Hindlimb muscle (tissue), 1 donor: ENCODE measurements at regions not wholly inside any gene's neighbourhood (a gene's known extent, or its start where the extent isn't known, plus 50 kb on each side); places are given as distances from the start of the nearest gene placed in this dataset.
"Not testable (repeated sequence)": the region's sequence is repeated elsewhere in the genome, so short reads cannot be mapped to it uniquely, and the experiment has no call there.

ENCODE experiments used
- DNase-seq: peaks from one replicate; pipeline ENCODE4 v3.0.0-alpha.2; 2013

DNA sequence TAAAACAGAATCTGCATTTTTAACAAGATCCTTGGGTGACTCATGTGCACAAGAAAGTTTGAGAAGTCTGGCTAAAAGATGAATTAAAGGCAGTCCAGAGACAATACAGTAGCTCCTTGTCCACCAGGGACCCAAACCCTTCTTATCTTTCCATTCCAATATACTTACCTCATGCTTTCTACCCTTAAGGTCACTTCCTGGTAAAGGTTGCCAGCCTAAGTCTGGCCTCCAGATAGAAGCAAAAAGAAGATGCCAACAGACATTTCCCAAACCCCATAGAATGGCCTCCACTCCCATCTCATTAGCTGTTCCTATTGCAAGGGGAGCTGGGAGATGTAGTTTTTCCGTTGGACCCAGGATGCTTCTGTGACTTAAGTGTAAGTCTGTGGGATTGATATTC lies 101.4 kb upstream of the XYLT1 start:
- DNase-seq, result no peak

DNA sequence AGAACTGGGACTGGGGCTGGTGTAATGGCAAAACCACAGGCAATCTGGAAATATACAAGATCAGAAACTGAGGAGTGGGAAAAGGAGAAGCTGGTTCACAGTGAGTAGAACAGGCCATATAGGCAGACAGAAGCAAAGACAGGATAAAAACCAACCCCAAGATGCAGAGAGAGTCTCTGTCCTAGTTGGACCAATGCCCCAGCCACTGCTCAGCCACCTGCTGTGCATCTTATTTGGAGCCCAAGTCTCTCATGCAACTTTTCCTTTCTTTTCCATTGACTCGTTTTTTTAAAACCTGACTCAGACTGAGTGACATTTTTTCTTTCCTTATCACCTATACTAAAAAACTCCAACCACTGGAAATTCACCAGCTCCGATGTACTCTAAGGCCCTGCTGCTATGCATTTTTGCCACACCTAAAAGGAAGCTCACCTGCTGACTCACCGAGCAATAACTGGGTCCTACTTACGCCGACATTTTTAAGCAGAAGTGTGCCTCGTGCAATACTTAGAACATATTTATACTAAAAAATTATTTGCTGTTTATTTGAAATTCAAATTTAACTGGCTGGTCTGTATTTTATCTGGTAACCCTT lies 100.8 kb upstream of the XYLT1 start:
- DNase-seq, result no peak

DNA sequence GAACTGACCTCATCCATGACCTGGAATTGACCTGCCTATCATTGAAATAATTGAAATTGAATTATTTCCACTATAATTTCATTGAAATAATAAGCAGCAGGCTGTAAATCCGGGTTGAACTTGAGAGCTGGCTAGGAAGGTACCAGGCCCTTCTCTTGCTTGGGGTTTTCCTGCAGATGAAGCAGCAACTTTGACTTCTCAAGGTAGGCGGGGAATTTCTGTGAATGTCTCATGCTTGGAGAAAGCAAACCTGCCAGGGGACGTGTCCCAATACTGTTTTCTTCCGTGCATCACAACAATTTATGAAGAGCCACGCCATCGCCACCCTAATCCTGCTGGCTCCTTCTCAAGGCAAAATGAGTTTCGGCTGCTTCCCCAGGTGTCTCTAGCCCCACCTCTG lies 97.5 kb upstream of the XYLT1 start:
- no peak for DNase-seq

DNA sequence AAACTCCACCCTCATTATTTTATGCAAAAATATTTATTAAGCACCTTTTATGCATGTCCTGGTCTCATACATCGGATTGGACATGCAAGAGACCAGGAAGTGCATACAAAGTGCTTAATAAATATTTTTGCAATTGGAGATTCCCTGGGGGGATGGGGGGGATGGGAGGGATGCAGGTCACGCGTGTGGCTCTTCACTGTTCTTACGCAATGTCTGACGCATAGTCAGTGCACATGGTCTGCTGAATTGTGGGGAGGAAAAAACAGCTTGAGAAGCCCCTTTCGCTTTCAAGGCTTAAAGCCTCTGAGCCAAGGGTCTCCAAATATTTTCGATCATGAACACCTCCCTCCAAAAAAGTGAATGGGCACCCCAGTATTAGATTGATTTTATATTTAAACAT lies 96.7 kb upstream of the XYLT1 start:
- no peak for DNase-seq

DNA sequence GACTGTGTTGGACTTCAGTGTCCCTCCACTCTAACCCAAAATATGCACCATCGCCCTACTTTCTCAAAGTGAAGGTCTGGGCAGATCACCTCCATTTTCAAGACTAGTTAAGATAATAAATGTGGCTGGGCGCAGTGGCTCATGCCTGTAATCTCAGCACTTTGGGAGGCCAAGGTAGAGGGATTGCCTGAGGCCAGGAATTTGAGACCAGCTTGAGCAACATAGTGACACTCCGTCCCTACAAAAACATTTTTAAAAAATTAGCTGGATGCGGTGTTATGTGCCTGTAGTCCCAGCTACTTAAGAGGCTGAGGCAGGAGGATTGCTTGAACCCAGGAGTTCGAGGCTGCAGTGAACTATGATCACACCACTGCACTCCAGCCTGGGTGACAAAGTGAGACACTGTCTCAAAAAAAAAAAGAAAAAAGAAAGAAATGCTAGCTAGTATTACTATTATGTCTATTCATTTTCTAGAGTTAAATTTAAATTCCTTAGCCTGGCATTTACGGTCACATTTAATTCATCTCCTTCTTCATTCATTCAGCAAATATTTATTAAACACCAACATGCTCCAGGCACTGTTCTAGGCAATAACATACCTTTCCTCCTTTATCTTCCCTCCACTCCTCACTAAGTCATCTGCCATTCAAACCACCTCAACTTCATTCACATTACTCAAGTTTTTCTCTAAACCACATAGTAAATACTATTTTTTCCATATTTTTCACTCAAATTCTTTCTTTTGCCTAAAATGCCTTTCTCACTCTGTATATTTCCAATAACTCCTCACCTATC lies 96.1 kb upstream of the XYLT1 start:
- DNase-seq, result no peak

DNA sequence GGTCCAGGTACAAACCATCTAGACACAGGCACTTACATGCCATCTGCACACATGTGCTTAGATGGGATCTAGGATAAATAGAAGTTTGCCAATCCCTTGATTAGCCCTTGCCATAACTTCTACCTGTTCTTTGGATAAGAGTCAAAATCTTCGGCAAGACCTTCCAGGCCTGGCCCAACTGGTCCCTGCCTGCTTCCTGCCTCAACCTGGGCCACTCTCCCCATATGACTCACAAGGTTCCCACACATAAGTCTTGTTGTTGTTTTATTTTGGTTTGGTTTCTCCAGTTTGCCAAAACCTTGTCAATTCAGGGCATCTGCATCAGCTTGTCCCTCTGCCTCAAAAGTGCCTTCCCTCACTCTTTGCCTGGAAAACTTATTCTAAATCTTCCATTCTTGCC lies 95.3 kb upstream of the XYLT1 start:
- no peak for DNase-seq

DNA sequence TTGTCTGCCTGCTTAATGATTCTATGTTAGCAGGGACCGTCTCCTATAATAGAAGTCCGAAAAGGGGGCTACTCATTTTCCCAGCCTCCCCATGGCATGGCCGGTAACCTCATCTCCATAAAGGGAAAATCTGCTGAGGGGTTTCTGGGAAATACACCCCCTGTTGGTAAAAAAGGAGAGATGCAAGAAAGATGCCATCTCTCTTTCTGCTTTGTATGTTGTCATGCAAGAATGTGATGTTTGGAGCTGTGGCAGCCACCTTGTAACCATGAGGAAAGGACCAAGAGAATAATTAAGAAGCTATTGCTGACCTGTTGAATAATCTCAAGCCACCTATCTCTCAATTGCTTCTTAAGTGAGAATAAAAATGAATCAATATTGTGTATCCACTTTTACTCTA lies 94.8 kb upstream of the XYLT1 start:
- DNase-seq, result no peak

DNA sequence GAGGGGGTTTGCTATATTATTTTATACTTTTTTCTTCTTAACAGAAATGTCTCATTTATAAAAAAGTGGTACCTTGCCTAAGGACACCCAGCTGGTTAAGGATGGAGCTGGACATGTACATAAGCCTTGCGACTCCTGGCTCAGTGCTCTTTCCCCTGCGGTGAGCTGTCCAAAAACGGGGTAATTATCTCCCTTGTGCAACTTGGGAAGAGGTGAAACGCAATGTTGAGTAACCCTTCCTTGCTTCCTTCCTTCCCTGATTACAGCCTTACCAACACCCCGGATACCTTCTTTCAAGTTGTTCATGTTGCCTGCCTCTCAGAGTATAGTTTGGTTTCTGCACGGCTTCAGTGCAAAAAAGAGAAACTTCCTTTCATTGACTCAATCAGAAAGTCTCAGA lies 94.1 kb upstream of the XYLT1 start:
- DNase-seq, result no peak

DNA sequence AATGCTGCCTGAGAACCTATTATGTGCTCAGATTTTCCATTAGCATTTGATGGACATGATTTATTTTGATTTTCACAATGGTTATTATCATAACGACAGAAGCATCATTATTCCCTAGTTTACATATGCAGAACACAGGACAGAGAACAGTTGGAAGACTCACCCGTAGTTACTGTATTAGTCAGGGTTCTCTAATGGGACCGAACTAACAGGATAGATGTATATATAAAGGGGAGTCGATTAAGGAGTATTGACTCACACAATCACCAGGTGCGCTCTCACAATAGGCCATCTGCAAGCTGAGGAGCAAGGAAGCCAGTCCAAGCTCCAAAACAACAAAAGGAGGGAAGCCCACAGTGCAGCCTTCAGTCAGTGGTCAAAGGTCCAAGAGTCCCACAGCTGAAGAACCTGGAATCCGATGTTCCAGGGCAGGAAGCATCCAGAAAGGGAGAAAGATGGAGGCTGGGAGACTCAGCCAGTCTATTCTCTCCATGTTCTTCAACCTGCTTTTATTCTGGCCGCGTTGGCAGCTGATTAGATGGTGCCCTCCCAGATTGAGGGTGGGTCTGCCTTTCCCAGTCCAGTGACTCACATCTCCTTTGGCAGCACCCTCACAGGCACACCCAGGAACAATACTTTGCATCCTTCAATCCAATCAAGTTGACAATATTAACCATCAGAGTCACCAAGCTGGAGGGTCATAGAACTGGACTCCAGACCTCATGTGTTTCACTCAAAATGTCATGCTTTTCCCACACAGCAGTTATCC lies 92.7 kb upstream of the XYLT1 start:
- DNase-seq, result no peak

DNA sequence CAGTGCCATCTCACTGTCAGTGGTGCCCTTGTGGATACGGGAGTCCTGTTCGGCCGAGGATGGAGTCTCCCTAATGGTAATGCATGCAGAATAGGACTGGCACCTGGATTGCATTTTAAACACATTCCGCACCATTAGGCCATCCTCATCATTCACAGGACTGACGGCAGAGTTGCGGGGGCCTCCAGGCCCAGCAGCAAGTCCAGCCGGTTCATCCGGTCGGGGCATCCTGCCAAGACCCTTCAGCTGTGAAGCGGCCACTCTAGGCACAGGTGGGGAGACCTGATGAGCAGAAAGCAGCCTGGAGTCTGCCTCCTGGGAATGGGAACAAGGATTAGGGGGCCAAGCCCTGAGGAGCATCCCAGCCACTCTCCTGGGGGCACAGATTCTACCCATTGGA lies 90.3 kb upstream of the XYLT1 start:
- no peak for DNase-seq

DNA sequence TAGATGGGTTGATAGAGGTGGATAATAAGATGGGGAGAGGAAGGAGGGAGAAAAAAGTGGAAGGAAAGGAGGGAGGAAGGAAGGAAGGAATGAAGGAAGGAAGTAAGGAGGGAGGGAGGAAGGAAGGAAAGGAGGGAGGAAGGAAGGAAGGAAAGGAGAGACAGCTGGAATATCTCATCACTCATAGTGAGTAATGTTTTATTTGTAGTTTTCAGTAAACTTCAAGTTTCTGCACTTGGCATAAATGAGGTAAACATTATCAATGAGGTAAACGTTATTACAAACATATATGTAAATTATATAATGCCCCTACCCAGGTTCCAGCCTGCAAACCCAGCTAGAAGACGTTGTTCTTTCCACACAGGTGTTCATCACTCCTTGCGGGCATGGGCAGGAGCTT lies 89.8 kb upstream of the XYLT1 start:
- no peak for DNase-seq

DNA sequence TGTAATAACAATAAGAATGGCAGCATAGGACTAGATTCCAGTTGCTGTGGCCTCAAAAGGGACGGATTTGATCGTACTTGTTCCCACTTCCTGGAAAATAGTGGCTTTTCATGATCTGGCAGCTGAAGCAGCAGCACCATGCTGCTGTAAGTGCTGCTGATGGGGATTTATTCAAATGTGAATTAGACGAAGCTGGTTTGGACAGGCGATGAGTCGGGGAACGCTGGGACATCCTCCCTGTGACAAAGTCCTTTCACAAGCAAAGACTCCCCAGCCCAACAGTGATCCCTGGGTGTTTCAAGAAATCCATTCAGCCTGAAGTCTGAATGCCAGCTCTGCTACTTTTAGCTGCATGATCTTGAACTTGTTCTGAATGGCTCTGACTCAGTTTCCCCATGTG lies 88.6 kb upstream of the XYLT1 start:
- no peak for DNase-seq

DNA sequence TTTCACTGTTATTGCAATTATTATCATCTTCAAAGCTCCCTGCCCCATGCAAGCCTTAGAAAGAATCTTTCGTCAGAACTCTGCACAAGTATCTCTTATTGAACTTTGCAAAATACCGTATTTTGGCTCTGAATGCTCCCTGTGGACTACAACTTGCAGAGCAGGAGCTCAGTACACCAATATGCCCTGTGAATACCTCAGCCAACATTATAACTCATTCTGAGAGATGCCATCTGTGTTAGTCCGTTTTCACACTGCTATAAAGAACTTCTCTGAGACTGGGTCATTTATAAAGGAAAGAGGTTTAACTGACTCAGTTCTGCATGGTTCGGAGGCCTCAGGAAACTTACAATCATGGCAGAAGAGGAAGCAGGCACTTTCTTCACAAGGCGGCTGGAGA lies 87.2 kb upstream of the XYLT1 start:
- no peak for DNase-seq

DNA sequence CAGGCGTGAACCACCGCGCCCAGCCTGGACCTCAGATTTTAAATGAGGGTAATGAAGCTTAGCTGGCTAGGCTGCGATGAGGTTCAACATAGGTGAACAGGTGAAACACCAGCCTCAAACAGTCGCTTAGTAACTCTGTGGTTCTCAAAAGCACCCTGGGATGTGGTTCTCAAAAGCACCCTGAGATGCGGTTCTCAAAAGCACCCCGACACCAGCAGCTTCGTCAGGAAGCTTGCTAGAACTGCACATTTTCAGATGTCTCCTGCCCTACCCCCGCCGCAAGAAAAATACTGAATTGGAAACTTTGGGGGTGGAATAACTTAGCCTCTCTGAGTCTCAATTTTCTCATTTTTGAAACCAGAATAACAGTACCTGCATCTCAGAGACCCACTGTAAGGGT lies 86.7 kb upstream of the XYLT1 start:
- DNase-seq, result no peak

DNA sequence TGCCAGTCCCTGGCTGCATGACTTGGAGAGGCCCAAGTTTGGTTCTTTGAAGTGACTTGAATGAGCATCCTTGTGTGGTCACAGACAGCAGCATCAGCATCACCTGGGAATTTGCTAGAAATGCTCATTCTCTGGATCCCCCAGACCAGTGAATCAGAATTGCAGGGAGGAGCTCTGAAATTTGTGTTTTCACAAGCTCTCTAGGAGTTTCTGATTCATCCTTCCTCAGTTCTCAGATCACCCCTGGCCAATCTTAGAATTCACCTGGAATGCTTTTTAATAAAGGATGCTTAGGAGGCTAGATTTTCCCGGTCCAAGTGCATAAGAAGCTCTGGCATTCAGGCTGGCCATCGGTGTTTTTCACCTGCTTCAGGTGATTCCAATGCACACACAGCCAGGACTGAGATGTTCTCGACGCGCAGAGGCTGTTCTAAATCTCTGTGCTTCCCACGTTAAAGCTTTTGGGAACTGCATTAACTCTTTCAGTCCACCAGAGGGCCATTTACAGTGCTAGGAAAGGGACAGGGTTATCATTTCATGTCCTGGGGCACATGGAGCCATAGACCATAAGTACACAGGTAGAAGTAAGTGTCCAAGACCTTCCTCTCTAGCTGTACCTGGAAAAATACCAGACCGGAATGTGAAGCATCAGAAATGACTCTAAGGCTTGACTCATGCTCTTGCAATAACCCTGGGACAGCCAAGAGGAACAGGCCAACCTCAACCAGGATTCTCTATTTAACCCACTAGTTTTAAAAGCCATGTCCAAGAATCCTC lies 85.7 kb upstream of the XYLT1 start:
- DNase-seq, result no peak

DNA sequence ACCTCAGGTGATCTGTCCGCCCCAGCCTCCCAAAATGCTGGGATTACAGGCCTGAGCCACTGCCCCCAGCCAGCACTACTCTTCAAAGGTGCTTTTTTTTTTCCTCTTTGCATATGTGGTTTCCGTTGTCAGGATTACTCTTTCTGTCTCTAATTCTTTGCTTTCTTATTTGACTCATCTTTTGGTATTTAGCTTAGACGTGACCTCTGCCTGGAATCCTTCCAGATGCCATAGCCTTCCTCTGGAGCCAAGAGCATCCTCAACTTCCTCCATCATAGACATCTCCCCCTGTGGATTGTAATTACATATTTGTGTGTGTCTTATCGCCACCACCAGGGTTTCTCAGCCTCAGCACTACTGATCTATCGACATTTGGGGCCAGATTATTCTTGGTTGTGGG lies 84.4 kb upstream of the XYLT1 start:
- DNase-seq, result no peak

DNA sequence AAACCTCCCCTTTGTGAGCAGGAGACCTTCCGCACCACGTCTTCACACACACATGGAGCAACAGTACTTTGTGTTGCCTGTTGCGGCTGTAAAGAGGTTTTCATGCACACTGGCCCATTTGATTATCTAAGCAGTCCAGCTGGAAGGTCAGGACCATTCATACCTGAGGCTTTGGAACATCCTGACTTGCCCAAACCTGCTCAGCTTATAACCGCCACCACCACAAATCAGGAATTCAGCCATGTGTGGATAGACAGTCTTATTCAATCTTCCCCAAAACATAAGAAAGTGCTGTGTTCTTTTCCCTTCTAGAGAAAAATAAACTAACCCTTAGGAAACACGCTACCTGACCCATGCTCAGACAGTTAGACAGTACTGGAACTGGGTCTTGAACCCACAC lies 81.6 kb upstream of the XYLT1 start:
- no peak for DNase-seq

DNA sequence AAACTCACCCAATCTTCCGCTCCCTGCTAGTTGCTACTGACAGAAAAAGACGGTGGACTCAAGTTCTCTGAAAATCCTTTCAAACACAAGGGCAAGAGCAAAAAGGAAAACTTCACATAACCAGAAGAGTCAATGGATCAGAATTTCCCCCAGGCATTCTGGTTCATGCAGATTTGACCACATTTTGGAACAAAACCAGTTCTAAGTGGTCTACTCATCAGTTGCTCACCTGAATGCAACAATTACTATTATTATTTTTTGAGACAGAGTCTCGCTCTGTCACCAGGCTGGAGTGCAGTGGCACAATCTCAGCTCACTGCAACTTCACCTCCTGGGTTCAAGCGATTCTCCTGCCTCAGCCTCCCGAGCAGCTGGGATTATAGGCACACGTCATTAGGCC lies 80.9 kb upstream of the XYLT1 start:
- not testable (repeated sequence) for DNase-seq

DNA sequence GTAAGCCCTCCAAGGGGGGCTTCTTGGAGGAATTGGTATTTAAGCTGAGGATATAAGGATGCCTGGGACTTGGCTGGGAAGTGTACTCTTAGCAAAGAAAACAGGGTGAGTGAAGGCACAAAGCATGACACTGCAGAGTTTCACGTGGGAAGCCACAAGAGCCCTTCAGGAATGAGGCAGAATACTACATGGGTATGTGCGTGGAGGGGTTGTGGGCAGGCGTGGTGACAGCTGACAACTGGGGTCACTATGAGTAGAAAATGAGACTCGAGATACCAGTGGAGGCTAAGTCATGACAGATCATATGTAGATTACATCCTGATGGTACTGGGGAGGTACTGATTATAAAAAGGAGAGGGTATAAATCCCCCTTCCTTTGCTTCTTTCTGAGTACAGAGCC lies 78.1 kb upstream of the XYLT1 start:
- DNase-seq, result no peak

DNA sequence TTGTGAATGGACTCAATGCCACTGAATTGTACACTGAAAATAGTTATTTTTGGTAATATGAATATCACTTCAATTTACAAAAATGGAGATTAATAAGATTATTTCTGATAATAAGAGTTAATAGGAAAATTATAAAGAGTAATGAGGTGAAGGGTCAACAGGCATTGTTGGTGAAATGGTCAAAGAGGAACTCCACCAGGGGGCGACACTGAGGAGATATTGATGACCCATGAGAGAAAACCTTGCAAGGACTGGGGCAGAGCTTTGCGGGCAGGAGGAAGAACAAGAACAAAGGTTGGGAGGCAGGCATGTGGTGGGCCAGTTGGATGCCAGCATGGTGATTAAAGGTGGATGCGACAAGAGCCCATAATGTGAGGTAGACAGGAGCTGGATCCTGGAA lies 74.0 kb upstream of the XYLT1 start:
- DNase-seq, result no peak

DNA sequence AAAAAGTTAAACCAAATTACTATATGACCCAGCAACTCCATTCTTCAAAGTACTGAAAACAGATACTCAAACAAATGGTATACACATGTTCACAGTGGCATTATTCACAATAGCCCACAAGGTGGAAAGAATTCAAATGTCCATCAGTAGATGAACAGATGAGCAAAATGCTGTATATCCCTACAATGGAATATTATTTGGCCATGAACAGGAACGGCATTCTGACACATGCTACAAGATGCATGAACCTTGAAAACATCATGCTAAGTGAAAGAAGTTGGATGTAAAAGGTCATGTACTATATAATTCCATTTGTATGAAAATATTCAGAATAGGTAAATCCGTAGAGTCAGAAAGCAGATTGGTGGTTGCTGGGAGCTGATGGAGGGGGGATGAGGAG lies 73.5 kb upstream of the XYLT1 start:
- no peak for DNase-seq

DNA sequence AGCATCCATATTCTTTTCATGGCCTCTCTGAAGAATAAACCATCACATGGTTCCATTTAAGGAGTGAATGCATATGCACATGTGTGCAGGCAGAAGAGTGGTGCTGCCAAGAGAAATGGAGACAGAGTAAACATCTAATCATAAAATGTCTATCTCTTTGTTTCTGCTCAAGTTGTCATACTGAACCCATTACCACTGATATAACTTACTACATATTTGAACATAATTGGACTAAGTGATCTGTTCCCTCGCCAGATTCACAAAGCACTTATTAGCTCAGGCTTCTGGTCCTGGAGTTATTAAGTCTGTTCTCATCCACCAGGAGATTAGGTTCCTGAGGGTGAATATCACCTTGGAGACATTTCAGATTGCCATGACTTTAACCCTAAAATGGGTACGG lies 72.3 kb upstream of the XYLT1 start:
- no peak for DNase-seq

DNA sequence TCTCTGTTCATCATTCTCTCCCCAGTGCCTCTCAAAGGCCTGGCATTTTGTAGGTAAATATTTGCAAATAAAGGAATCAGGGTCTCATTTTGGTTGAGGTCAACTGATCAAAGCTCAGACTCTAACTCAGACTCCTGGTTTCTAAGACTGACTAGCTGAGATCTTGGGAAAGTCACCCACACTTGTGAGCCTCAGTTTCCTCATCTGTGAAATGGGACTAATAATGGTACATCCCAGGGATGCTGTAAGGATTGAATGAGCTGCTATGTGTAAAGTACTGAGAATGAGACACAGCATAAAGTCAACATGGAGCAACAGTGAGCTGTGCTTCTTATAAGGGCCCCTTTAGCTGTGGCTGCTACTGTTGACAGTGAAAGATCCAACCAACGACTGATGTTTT lies 70.6 kb upstream of the XYLT1 start:
- DNase-seq, result no peak
